NCI-H510A (cell line): ENCODE measurements at regions not wholly inside any gene's neighbourhood (a gene's known extent, or its start where the extent isn't known, plus 50 kb on each side); places are given as distances from the start of the nearest gene placed in this dataset.

Experiments
- DNase-seq: peaks from one replicate; lab custom pipeline; 2025; lab: John Stamatoyannopoulos, UW

- no peak for DNase-seq
Observed at GRCh38 chr17:79169861-79170260, 95.2 kb downstream of the ENGASE start.

- no peak for DNase-seq
Observed at GRCh38 chr17:79169366-79169765, 94.7 kb downstream of the ENGASE start.

- no peak for DNase-seq
Observed at GRCh38 chr17:79168486-79169055, 93.9 kb downstream of the ENGASE start.

- DNase-seq, result no peak
Observed at GRCh38 chr17:79167486-79167885, 92.9 kb downstream of the ENGASE start.

GRCh38 chr17:79165756-79166473 lies 91.3 kb downstream of the ENGASE start:
- no peak for DNase-seq

- DNase-seq, result no peak
Observed at GRCh38 chr17:79164913-79165695, 90.5 kb downstream of the ENGASE start.

- no peak for DNase-seq
Observed at GRCh38 chr17:79164408-79164807, 89.8 kb downstream of the ENGASE start.

- DNase-seq, result no peak
Observed at GRCh38 chr17:79163071-79163470, 88.4 kb downstream of the ENGASE start.

- no peak for DNase-seq
Observed at GRCh38 chr17:79162012-79162963, 87.7 kb downstream of the ENGASE start.

GRCh38 chr17:79160980-79161636 lies 86.5 kb downstream of the ENGASE start:
- no peak for DNase-seq

- no peak for DNase-seq
Observed at GRCh38 chr17:79159926-79160325, 85.3 kb downstream of the ENGASE start.

- no peak for DNase-seq
Observed at GRCh38 chr17:79159471-79159870, 84.8 kb downstream of the ENGASE start.

- no peak for DNase-seq
Observed at GRCh38 chr17:79156463-79157095, 82.0 kb downstream of the ENGASE start.

GRCh38 chr17:79155701-79156100 lies 81.1 kb downstream of the ENGASE start:
- no peak for DNase-seq

GRCh38 chr17:79154951-79155585 lies 80.4 kb downstream of the ENGASE start:
- no peak for DNase-seq

GRCh38 chr17:79154446-79154845 lies 79.8 kb downstream of the ENGASE start:
- no peak for DNase-seq

GRCh38 chr17:79153367-79154130 lies 78.9 kb downstream of the ENGASE start:
- no peak for DNase-seq

GRCh38 chr17:79152636-79153035 lies 78.0 kb downstream of the ENGASE start:
- DNase-seq, result no peak

- DNase-seq, result no peak
Observed at GRCh38 chr17:79152110-79152509, 77.5 kb downstream of the ENGASE start.

- no peak for DNase-seq
Observed at GRCh38 chr17:79150799-79151198, 76.2 kb downstream of the ENGASE start.
